Spleen (tissue), 11 donors: ENCODE measurements at regions not wholly inside any gene's neighbourhood (a gene's known extent, or its start where the extent isn't known, plus 50 kb on each side); places are given as distances from the start of the nearest gene placed in this dataset.

Experiments used
- DNase-seq: peaks from one replicate; pipeline ENCODE4 v3.0.0-alpha.2; 2020
- H3K27ac ChIP-seq, 8 donors: fragments of 200-600 bp; sonication (generic) in 7 of 8; 1 replicate in 4 of 8; 2 replicates in 4 of 8; pipeline versions ENCODE4 v1.5.0 to v1.8.0; 2016 to 2021; ENCODE audit warnings: inconsistent platforms in 4 of 8, mild to moderate bottlenecking in 4 of 8, moderate library complexity in 1 of 8
- H3K27me3 ChIP-seq, 7 donors: fragments of 200-600 bp; sonication (generic) in 6 of 7; replicated peaks in 1 of 7; 1 replicate in 4 of 7; 2 replicates in 3 of 7; pipeline versions ENCODE4 v1.5.0 to v1.8.0; 2016 to 2021; ENCODE audit warnings: inconsistent platforms in 3 of 7, mild to moderate bottlenecking in 1 of 7
- H3K36me3 ChIP-seq, 6 donors: fragments of 200-600 bp; sonication (generic) in 5 of 6; 1 replicate in 4 of 6; 2 replicates in 2 of 6; pipeline versions ENCODE4 v1.5.0 to v1.8.0; 2016 to 2021; ENCODE audit warnings: inconsistent platforms in 2 of 6
- H3K4me1 ChIP-seq, 6 donors: fragments of 200-600 bp; sonication (generic) in 5 of 6; 1 replicate in 3 of 6; 2 replicates in 3 of 6; pipeline versions ENCODE4 v1.5.0 to v1.8.0; 2016 to 2021; ENCODE audit warnings: inconsistent platforms in 3 of 6
- H3K4me3 ChIP-seq, 8 donors: fragments of 200-600 bp; sonication (generic) in 7 of 8; 1 replicate in 4 of 8; 2 replicates in 4 of 8; pipeline versions ENCODE4 v1.5.0 to v1.8.0; 2016 to 2021; ENCODE audit warnings: inconsistent platforms in 4 of 8, mild to moderate bottlenecking in 4 of 8, moderate library complexity in 2 of 8
- H3K9me3 ChIP-seq, 8 donors: fragments of 200-600 bp; sonication (generic) in 7 of 8; 1 replicate in 4 of 8; 2 replicates in 4 of 8; pipeline versions ENCODE4 v1.5.0 to v1.8.0; 2016 to 2021; ENCODE audit warnings: inconsistent platforms in 4 of 8
- POLR2A ChIP-seq, 3 donors: fragments of 450-650 bp; IDR thresholded peaks; one replicate each; pipeline ENCODE4 v1.5.1; 2017; ENCODE audit warnings: antibody characterized with exemption in 3 of 3, mild to moderate bottlenecking in 1 of 3
- POLR2AphosphoS5 ChIP-seq, 3 donors: sonication (generic); formaldehyde crosslinking; IDR thresholded peaks; one replicate each; pipeline ENCODE4 v1.5.1; 2017; ENCODE audit warnings: antibody characterized with exemption in 3 of 3
- WGBS, 5 donors: extraction: QIAGEN DNeasy Blood & Tissue Kit in 3 of 5; methylation state at CpG; one replicate each; pipeline versions ENCODE4 v1.1.5 to v1.1.7; 2013 to 2018; 5-methylcytosine and 5-hydroxymethylcytosine counted together
- intact Hi-C: fragments of 100-400 bp; cut with DNase I; formaldehyde crosslinking; loops from one replicate; pipeline ENCODE4 v1.15.0; 2023; ENCODE audit warnings: low total_unique reads
- TF ChIP-seq, protein P1 (sequence below), 11 experiments: fragments of 200-600 bp in 7 of 11; fragments of 450-650 bp in 4 of 11; sonication (generic) in 4 of 11; IDR thresholded peaks in 8 of 11; conservative IDR thresholded peaks in 3 of 11; 1 replicate in 7 of 11; 2 replicates in 4 of 11; pipeline versions ENCODE4 v1.4.0 to v1.8.0; 2016 to 2021; ENCODE audit warnings: antibody characterized with exemption in 11 of 11, inconsistent platforms in 4 of 11, mild to moderate bottlenecking in 1 of 11
- donor health status: healthy with polysubstance abuse.
- donor health status: DM: no; HTN: no; CAD: no; lungs with moderate emphysema.
- donor health status: DM: no; HTN: no; CAD: no.
- donor health status: Bipolar disorder and iron deficiency.
- donor health status: healthy.
- donor health status: DM: no; HTN: no; CAD: no.
- donor health status: DM: yes; HTN: yes; CAD: no.

DNA sequence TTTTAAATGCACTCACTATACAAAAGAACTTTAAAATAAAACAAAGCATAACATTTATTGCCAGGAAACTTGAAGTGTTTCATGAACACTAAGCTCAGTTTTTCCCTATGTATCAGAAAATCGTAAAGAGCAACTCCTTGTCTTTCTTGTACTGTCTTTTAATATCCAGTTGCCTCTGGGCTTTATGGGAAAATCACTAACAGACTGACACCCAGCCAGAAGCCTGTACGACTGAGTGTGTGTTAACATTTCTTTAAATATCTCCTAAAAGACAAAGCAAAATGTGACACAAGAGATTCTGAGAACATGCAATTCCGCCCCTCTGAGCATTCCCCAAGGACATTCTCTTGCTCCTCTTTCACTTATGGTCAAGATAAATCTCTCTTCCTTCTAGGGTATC is 347.5 kb upstream of the DPYD start:
- Histone ChIP-seq H3K27me3 (no peaks in the 10 kb centered on the region), H3K4me3 (no peak overlapping the region), H3K9me3 (no peaks in the 10 kb centered on the region), H3K36me3 (no peaks in the 10 kb centered on the region), H3K4me1 (no peaks in the 10 kb centered on the region), H3K27ac (no peak overlapping the region)
- intact Hi-C loops = no loop called here
- no peak for DNase-seq
- WGBS, 5 donors = 71 to 84% (median 81%) methylated on average over 3 of the region's 3 CpGs
- TF ChIP-seq, protein P1, sequence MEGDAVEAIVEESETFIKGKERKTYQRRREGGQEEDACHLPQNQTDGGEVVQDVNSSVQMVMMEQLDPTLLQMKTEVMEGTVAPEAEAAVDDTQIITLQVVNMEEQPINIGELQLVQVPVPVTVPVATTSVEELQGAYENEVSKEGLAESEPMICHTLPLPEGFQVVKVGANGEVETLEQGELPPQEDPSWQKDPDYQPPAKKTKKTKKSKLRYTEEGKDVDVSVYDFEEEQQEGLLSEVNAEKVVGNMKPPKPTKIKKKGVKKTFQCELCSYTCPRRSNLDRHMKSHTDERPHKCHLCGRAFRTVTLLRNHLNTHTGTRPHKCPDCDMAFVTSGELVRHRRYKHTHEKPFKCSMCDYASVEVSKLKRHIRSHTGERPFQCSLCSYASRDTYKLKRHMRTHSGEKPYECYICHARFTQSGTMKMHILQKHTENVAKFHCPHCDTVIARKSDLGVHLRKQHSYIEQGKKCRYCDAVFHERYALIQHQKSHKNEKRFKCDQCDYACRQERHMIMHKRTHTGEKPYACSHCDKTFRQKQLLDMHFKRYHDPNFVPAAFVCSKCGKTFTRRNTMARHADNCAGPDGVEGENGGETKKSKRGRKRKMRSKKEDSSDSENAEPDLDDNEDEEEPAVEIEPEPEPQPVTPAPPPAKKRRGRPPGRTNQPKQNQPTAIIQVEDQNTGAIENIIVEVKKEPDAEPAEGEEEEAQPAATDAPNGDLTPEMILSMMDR (IDR thresholded peaks at IDR 0.05 in 8 of 11, conservative IDR thresholded peaks at IDR 0.05 in 3 of 11) = no peak
- no peak for TF ChIP-seq POLR2A (IDR thresholded peaks at IDR 0.05)
- no peak for TF ChIP-seq POLR2AphosphoS5 (IDR thresholded peaks at IDR 0.05)

DNA sequence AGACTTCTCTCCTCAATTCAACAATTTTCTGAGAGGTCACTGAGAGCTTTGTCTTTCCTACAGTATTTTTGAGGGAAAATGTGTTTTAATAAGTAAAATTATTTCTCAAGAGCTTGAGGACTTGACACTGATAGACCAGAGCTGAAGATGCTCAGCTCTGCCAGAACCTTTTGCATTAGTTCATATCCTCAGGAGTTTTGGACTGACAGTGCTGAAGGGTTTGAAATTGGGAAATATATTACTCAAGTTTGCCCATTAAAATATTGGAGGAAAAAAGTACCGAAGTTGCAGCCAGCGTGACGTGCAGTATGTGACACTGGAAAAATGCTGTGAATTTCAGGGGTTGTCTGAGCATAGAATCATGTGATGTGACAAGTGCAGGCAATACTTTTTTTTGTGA is 346.6 kb upstream of the DPYD start:
- intact Hi-C loops = no loop called here
- Histone ChIP-seq H3K4me3 (no peak overlapping the region), H3K9me3 (no peaks in the 10 kb centered on the region), H3K27ac (no peak overlapping the region), H3K27me3 (no peaks in the 10 kb centered on the region), H3K36me3 (no peaks in the 10 kb centered on the region), H3K4me1 (no peaks in the 10 kb centered on the region)
- no peak for DNase-seq
- TF ChIP-seq, protein P1 (IDR thresholded peaks at IDR 0.05 in 8 of 11, conservative IDR thresholded peaks at IDR 0.05 in 3 of 11) = no peak
- TF ChIP-seq POLR2A (IDR thresholded peaks at IDR 0.05) = no peak
- TF ChIP-seq POLR2AphosphoS5 (IDR thresholded peaks at IDR 0.05) = no peak
- 84 to 88% (median 86%) methylated on average over 3 of the region's 3 CpGs for WGBS, 5 donors

DNA sequence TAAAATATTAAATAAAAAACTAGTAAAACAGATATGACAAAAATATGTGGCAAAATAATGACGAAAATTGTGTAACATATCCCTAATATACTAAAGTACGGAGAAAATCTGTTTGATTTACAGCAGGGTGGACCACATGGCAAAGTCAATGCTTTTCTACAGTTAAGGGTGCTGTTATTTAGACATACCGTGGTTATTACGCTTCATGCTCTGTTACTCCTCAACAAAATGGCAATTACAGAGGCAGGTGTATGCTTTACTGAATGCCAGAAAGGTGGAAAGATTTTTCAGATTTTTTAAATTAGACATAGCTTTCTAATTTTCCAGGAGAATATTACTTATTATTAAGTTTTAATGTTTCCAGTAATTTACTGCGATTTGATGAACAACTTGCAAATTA is 343.9 kb upstream of the DPYD start:
- DNase-seq = no peak
- no peak overlapping the region for H3K27ac ChIP-seq
- WGBS, 5 donors = 85 to 91% (median 88%) methylated on average over 5 of the region's 5 CpGs
- H3K27me3 ChIP-seq = no peaks in the 10 kb centered on the region
- H3K36me3 ChIP-seq = no peaks in the 10 kb centered on the region
- TF ChIP-seq POLR2AphosphoS5 (IDR thresholded peaks at IDR 0.05) = no peak
- TF ChIP-seq, protein P1 (IDR thresholded peaks at IDR 0.05 in 8 of 11, conservative IDR thresholded peaks at IDR 0.05 in 3 of 11) = no peak
- TF ChIP-seq POLR2A (IDR thresholded peaks at IDR 0.05) = no peak
- no peaks in the 10 kb centered on the region for H3K9me3 ChIP-seq
- no peak overlapping the region for H3K4me3 ChIP-seq
- intact Hi-C loops = no loop called here
- H3K4me1 ChIP-seq = no peaks in the 10 kb centered on the region

DNA sequence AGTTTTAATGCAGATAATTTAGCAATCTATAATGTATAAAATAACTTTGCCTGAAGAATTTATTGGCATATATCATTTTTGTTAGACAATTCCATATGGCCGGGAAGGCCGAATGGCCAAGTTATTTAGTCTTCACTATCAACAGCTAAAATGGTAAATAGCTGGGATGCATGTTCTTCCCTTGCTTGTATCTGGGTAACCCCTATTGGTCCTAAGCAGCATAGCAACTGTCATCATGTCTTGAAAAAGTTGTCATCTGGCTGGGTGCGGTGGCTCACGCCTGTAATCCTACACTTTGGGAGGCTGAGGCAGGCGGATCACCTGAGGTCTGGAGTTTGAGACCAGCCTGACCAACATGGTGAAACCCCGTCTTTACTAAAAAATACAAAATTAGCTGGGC is 340.0 kb upstream of the DPYD start:
- TF ChIP-seq POLR2A (IDR thresholded peaks at IDR 0.05) = no peak
- TF ChIP-seq POLR2AphosphoS5 (IDR thresholded peaks at IDR 0.05) = no peak
- TF ChIP-seq, protein P1 (IDR thresholded peaks at IDR 0.05 in 8 of 11, conservative IDR thresholded peaks at IDR 0.05 in 3 of 11) = no peak
- H3K4me1 ChIP-seq = no peaks in the 10 kb centered on the region
- peaks cover 0 to 4% (median 0%) of the 10 kb centered on the region in 8 donors for H3K9me3 ChIP-seq
- intact Hi-C loops = no loop called here
- no peak overlapping the region for H3K27ac ChIP-seq
- H3K27me3 ChIP-seq = no peaks in the 10 kb centered on the region
- H3K36me3 ChIP-seq = no peaks in the 10 kb centered on the region
- 93 to 96% (median 95%) methylated on average over 6 of the region's 6 CpGs for WGBS, 5 donors
- no peak overlapping the region for H3K4me3 ChIP-seq
- DNase-seq = no peak
